Uterus (tissue), 3 donors: ENCODE measurements at regions not wholly inside any gene's neighbourhood (a gene's known extent, or its start where the extent isn't known, plus 50 kb on each side); places are given as distances from the start of the nearest gene placed in this dataset.

Experiments
- DNase-seq, 2 donors: peaks; one replicate each; pipeline ENCODE4 v3.0.0-alpha.2; 2019 to 2020
- H3K27ac ChIP-seq, 2 donors: fragments of 200-600 bp; sonication (generic); 1 replicate in 1 of 2; 2 replicates in 1 of 2; pipeline ENCODE4 v1.5.1; 2016 to 2018
- H3K27me3 ChIP-seq, 2 donors: fragments of 200-600 bp; sonication (generic); one replicate each; pipeline ENCODE4 v1.5.1; 2018 to 2019; ENCODE audit warnings: control low read depth in 1 of 2
- H3K36me3 ChIP-seq, 2 donors: fragments of 200-600 bp; sonication (generic); one replicate each; pipeline ENCODE4 v1.5.1; 2019; ENCODE audit warnings: control low read depth in 1 of 2
- H3K4me1 ChIP-seq, 2 donors: fragments of 200-600 bp; sonication (generic); one replicate each; pipeline ENCODE4 v1.5.1; 2018 to 2019; ENCODE audit warnings: control low read depth in 1 of 2
- H3K4me3 ChIP-seq, 2 donors: fragments of 200-600 bp; sonication (generic); 1 replicate in 1 of 2; 2 replicates in 1 of 2; pipeline ENCODE4 v1.5.1; 2018 to 2019; ENCODE audit warnings: mild to moderate bottlenecking in 1 of 2
- H3K9me3 ChIP-seq, 2 donors: fragments of 200-600 bp; sonication (generic); one replicate each; pipeline ENCODE4 v1.5.1; 2019; ENCODE audit warnings: control low read depth in 1 of 2
- POLR2A ChIP-seq, 2 donors: fragments of 450-650 bp; IDR thresholded peaks; one replicate each; pipeline ENCODE4 v1.6.1; 2016; ENCODE audit warnings: antibody characterized with exemption in 2 of 2, mild to moderate bottlenecking in 1 of 2, moderate library complexity in 1 of 2
- intact Hi-C: fragments of 100-400 bp; cut with DNase I; formaldehyde crosslinking; loops from one replicate; pipeline ENCODE4 v1.15.1; 2023; ENCODE audit warnings: low total_unique reads
- TF ChIP-seq, protein P1 (sequence below), 4 experiments: fragments of 200-600 bp in 2 of 4; fragments of 450-650 bp in 2 of 4; sonication (generic) in 2 of 4; IDR thresholded peaks; one replicate each; pipeline ENCODE4 v1.5.1; 2016 to 2019; ENCODE audit warnings: antibody characterized with exemption in 4 of 4, mild to moderate bottlenecking in 2 of 4, moderate library complexity in 1 of 4
- donor health status: DM: yes; HTN: yes; CAD: no.

DNA sequence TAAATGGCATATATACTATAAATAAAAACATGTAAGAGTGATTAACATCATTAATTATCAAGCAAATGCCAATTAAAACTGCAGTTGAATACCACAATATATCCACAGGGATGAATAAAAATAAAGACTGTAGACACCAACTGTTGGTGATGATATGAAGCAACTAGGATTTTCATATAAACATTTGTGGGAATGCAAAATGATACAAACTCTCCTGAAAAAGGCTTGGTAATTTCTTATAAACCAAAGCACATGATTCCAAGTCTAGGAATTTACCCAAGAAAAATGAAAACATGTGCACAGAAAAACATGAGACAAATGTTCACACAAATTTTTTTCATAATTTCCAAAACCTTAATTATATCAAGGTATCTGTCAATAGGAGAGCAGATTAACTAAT, 448.1 kb downstream of the ETV1 start:
- Histone ChIP-seq H3K36me3 (no peaks in the 10 kb centered on the region), H3K27ac (no peak overlapping the region), H3K27me3 (no peaks in the 10 kb centered on the region), H3K4me1 (no peaks in the 10 kb centered on the region), H3K4me3 (no peak overlapping the region), H3K9me3 (no peaks in the 10 kb centered on the region)
- DNase-seq: no peak
- intact Hi-C loops: no loop called here
- TF ChIP-seq POLR2A (IDR thresholded peaks at IDR 0.05): no peak
- TF ChIP-seq, protein P1, sequence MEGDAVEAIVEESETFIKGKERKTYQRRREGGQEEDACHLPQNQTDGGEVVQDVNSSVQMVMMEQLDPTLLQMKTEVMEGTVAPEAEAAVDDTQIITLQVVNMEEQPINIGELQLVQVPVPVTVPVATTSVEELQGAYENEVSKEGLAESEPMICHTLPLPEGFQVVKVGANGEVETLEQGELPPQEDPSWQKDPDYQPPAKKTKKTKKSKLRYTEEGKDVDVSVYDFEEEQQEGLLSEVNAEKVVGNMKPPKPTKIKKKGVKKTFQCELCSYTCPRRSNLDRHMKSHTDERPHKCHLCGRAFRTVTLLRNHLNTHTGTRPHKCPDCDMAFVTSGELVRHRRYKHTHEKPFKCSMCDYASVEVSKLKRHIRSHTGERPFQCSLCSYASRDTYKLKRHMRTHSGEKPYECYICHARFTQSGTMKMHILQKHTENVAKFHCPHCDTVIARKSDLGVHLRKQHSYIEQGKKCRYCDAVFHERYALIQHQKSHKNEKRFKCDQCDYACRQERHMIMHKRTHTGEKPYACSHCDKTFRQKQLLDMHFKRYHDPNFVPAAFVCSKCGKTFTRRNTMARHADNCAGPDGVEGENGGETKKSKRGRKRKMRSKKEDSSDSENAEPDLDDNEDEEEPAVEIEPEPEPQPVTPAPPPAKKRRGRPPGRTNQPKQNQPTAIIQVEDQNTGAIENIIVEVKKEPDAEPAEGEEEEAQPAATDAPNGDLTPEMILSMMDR (IDR thresholded peaks at IDR 0.05): no peak

DNA sequence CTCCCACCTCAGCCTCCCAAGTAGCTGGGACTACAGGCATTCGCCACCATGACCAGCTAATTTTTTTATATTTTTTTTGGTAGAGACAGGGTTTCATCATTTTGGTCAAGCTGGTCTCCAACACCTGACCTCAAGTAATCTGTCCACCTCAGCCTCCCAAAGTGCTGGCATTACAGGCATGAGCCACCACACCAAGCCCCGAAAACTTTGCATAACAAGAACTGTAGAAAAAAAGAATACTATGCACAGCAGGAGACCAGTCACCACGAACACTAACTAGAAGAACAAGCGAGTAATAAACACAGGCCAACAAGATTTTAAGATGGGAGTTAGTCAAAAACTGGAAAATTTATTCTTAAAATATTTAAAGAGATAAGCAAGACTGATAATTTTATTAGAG, 447.0 kb downstream of the ETV1 start:
- no peak for TF ChIP-seq POLR2A (IDR thresholded peaks at IDR 0.05)
- TF ChIP-seq, protein P1 (IDR thresholded peaks at IDR 0.05): no peak
- H3K4me3 ChIP-seq: no peak overlapping the region
- DNase-seq: no peak
- no peaks in the 10 kb centered on the region for H3K4me1 ChIP-seq
- no peak overlapping the region for H3K27ac ChIP-seq
- no peaks in the 10 kb centered on the region for H3K9me3 ChIP-seq
- H3K27me3 ChIP-seq: no peaks in the 10 kb centered on the region
- intact Hi-C loops: no loop called here
- no peaks in the 10 kb centered on the region for H3K36me3 ChIP-seq

DNA sequence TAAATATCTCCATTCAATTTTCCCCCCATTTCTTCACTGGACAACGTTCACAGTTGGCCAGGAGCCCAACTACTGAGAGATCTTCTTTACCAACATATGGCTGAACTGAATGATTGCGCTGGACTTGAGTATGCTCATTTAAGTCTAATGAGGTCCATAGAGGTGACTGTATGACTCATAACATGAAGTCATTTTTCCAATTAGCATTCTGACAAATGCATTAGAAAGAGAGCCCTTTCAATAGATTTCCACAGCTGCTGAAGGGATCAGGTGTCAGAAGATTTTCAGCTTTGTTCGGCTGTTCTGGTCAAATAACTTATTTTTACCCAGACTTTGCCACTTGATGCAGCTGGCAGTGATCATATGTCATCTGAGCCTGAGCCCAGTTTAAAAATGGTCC, 438.0 kb downstream of the ETV1 start:
- Histone ChIP-seq H3K9me3 (no peaks in the 10 kb centered on the region), H3K27ac (no peak overlapping the region), H3K4me3 (no peak overlapping the region), H3K36me3 (no peaks in the 10 kb centered on the region), H3K27me3 (no peaks in the 10 kb centered on the region), H3K4me1 (no peaks in the 10 kb centered on the region)
- no peak for DNase-seq
- intact Hi-C loops: no loop called here
- TF ChIP-seq, protein P1 (IDR thresholded peaks at IDR 0.05): no peak
- TF ChIP-seq POLR2A (IDR thresholded peaks at IDR 0.05): no peak

DNA sequence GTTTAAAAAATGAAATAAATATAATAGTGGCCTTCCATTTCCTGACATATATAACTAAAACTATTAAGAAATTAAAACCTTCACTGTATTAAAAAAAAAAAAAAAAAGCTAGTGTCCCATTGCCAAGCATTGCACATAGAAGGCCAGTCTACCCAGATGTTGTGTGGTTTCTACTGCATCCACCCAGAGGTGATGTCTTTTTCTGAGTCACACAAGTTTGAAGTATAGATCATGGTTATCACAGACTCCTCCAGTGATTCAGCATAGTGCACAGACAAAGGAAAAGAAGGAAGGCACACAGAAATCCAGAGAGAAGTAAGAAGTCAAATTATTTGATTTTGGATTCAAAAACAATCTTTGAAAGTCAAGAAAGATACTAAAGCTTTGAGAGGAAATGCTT, 429.0 kb downstream of the ETV1 start:
- Histone ChIP-seq H3K27ac (no peak overlapping the region), H3K4me3 (no peak overlapping the region), H3K4me1 (no peaks in the 10 kb centered on the region), H3K27me3 (no peaks in the 10 kb centered on the region), H3K9me3 (no peaks in the 10 kb centered on the region), H3K36me3 (no peaks in the 10 kb centered on the region)
- intact Hi-C loops: no loop called here
- TF ChIP-seq, protein P1 (IDR thresholded peaks at IDR 0.05): no peak
- no peak for TF ChIP-seq POLR2A (IDR thresholded peaks at IDR 0.05)
- DNase-seq: no peak

DNA sequence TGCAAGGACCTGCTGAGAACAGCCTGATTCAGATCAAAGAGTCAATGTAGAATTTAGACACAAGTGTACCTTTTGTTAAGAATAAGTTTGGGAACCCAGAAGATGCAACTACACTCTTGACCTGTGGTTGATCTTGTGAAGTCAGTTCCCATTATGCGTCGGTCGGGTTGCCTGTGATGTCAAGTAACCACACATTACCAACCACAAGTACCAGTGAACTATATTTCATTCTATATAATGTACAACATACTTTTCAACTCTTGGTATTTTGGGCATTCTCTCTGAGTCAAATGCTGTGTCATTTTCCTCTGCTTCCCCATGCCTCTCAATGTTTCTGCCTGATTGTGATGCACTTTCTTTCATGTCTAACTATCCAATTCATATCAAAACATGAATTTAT, 426.2 kb downstream of the ETV1 start:
- no peak overlapping the region for H3K27ac ChIP-seq
- no peak for TF ChIP-seq POLR2A (IDR thresholded peaks at IDR 0.05)
- TF ChIP-seq, protein P1 (IDR thresholded peaks at IDR 0.05): no peak
- intact Hi-C loops: no loop called here
- H3K4me3 ChIP-seq: no peak overlapping the region
- no peak for DNase-seq
- H3K27me3 ChIP-seq: no peaks in the 10 kb centered on the region
- no peaks in the 10 kb centered on the region for H3K36me3 ChIP-seq
- H3K9me3 ChIP-seq: no peaks in the 10 kb centered on the region
- no peaks in the 10 kb centered on the region for H3K4me1 ChIP-seq
